ENCODE measurements at regions not wholly inside any gene's neighbourhood (a gene's known extent, or its start where the extent isn't known, plus 50 kb on each side); places are given as distances from the start of the nearest gene placed in this dataset.

- H3K79me2 ChIP-seq (ENCODE audit: control insufficient read depth, insufficient read depth, low read length, unreplicated experiment): no peaks in the 10 kb centered on the region
- no peaks in the 10 kb centered on the region for H3K36me3 ChIP-seq (ENCODE audit: insufficient read depth, low read length)
- no peak overlapping the region for H3K27ac ChIP-seq (ENCODE audit: low read depth, low read length)
- peaks cover 7% of the 10 kb centered on the region; the same call in 1 of the 2 replicates for H3K27me3 ChIP-seq (ENCODE audit: insufficient read depth, low read length)
- H3K4me3 ChIP-seq (ENCODE audit: low read depth, low read length): no peak overlapping the region
- no peak overlapping the region for H2AFZ ChIP-seq (ENCODE audit: low read length, unreplicated experiment)
- no peaks in the 10 kb centered on the region for H3K4me1 ChIP-seq (ENCODE audit: control insufficient read depth, insufficient read depth, low read length, unreplicated experiment)
Observed at GRCh38 chr1:38123356-38124135, 77.0 kb upstream of the POU3F1 start.

GRCh38 chr1:38121231-38121680 lies 74.7 kb upstream of the POU3F1 start:
- H3K4me3 ChIP-seq (ENCODE audit: low read depth, low read length): no peak overlapping the region

GRCh38 chr1:38120552-38121230 lies 74.1 kb upstream of the POU3F1 start:
- H3K36me3 ChIP-seq (ENCODE audit: insufficient read depth, low read length): no peaks in the 10 kb centered on the region
- H3K4me1 ChIP-seq (ENCODE audit: control insufficient read depth, insufficient read depth, low read length, unreplicated experiment): no peaks in the 10 kb centered on the region
- H3K27me3 ChIP-seq (ENCODE audit: insufficient read depth, low read length): peaks cover 8% of the 10 kb centered on the region; the same call in 1 of the 2 replicates
- H3K4me3 ChIP-seq (ENCODE audit: low read depth, low read length): no peak overlapping the region
- no peaks in the 10 kb centered on the region for H3K79me2 ChIP-seq (ENCODE audit: control insufficient read depth, insufficient read depth, low read length, unreplicated experiment)
- no peak overlapping the region for H3K27ac ChIP-seq (ENCODE audit: low read depth, low read length)
- H2AFZ ChIP-seq (ENCODE audit: low read length, unreplicated experiment): no peak overlapping the region

More at GRCh38 chr1:38121231-38121680, 74.7 kb upstream of the POU3F1 start:
- Histone ChIP-seq H3K27me3 (ENCODE audit: insufficient read depth, low read length) (peaks cover 8% of the 10 kb centered on the region; the same call in 1 of the 2 replicates), H3K4me1 (ENCODE audit: control insufficient read depth, insufficient read depth, low read length, unreplicated experiment) (no peaks in the 10 kb centered on the region), H2AFZ (ENCODE audit: low read length, unreplicated experiment) (no peak overlapping the region), H3K79me2 (ENCODE audit: control insufficient read depth, insufficient read depth, low read length, unreplicated experiment) (no peaks in the 10 kb centered on the region), H3K36me3 (ENCODE audit: insufficient read depth, low read length) (no peaks in the 10 kb centered on the region), H3K27ac (ENCODE audit: low read depth, low read length) (no peak overlapping the region)

GRCh38 chr1:38118976-38119375 lies 72.4 kb upstream of the POU3F1 start:
- Histone ChIP-seq H3K4me1 (ENCODE audit: control insufficient read depth, insufficient read depth, low read length, unreplicated experiment) (no peaks in the 10 kb centered on the region), H2AFZ (ENCODE audit: low read length, unreplicated experiment) (no peak overlapping the region), H3K79me2 (ENCODE audit: control insufficient read depth, insufficient read depth, low read length, unreplicated experiment) (no peaks in the 10 kb centered on the region)

GRCh38 chr1:38117444-38117887 lies 70.9 kb upstream of the POU3F1 start:
- no peak overlapping the region for H3K27ac ChIP-seq (ENCODE audit: low read depth, low read length)
- no peaks in the 10 kb centered on the region for H3K79me2 ChIP-seq (ENCODE audit: control insufficient read depth, insufficient read depth, low read length, unreplicated experiment)
- no peaks in the 10 kb centered on the region for H3K36me3 ChIP-seq (ENCODE audit: insufficient read depth, low read length)
- no peaks in the 10 kb centered on the region for H3K4me1 ChIP-seq (ENCODE audit: control insufficient read depth, insufficient read depth, low read length, unreplicated experiment)
- H2AFZ ChIP-seq (ENCODE audit: low read length, unreplicated experiment): no peak overlapping the region
- peaks cover 8% of the 10 kb centered on the region; the same call in 1 of the 2 replicates for H3K27me3 ChIP-seq (ENCODE audit: insufficient read depth, low read length)
- no peak overlapping the region for H3K4me3 ChIP-seq (ENCODE audit: low read depth, low read length)

More at GRCh38 chr1:38118976-38119375, 72.4 kb upstream of the POU3F1 start:
- Histone ChIP-seq H3K4me3 (ENCODE audit: low read depth, low read length) (no peak overlapping the region), H3K27ac (ENCODE audit: low read depth, low read length) (no peak overlapping the region), H3K27me3 (ENCODE audit: insufficient read depth, low read length) (peaks cover 8% of the 10 kb centered on the region; the same call in 1 of the 2 replicates), H3K36me3 (ENCODE audit: insufficient read depth, low read length) (no peaks in the 10 kb centered on the region)

- H3K36me3 ChIP-seq (ENCODE audit: insufficient read depth, low read length): no peaks in the 10 kb centered on the region
- H3K79me2 ChIP-seq (ENCODE audit: control insufficient read depth, insufficient read depth, low read length, unreplicated experiment): no peaks in the 10 kb centered on the region
- H3K4me1 ChIP-seq (ENCODE audit: control insufficient read depth, insufficient read depth, low read length, unreplicated experiment): no peaks in the 10 kb centered on the region
- H3K27ac ChIP-seq (ENCODE audit: low read depth, low read length): no peak overlapping the region
- no peak overlapping the region for H3K4me3 ChIP-seq (ENCODE audit: low read depth, low read length)
- peaks cover 8% of the 10 kb centered on the region; the same call in 1 of the 2 replicates for H3K27me3 ChIP-seq (ENCODE audit: insufficient read depth, low read length)
- H2AFZ ChIP-seq (ENCODE audit: low read length, unreplicated experiment): no peak overlapping the region
Observed at GRCh38 chr1:38115682-38116202, 69.1 kb upstream of the POU3F1 start.

- no peak overlapping the region for H3K4me3 ChIP-seq (ENCODE audit: low read depth, low read length)
Observed at GRCh38 chr1:38115226-38115625, 68.6 kb upstream of the POU3F1 start.

GRCh38 chr1:38114241-38115026 lies 67.8 kb upstream of the POU3F1 start:
- no peak overlapping the region for H3K27ac ChIP-seq (ENCODE audit: low read depth, low read length)
- peaks cover 8% of the 10 kb centered on the region; the same call in 1 of the 2 replicates for H3K27me3 ChIP-seq (ENCODE audit: insufficient read depth, low read length)
- H3K4me1 ChIP-seq (ENCODE audit: control insufficient read depth, insufficient read depth, low read length, unreplicated experiment): no peaks in the 10 kb centered on the region
- no peaks in the 10 kb centered on the region for H3K79me2 ChIP-seq (ENCODE audit: control insufficient read depth, insufficient read depth, low read length, unreplicated experiment)
- no peaks in the 10 kb centered on the region for H3K36me3 ChIP-seq (ENCODE audit: insufficient read depth, low read length)
- H3K4me3 ChIP-seq (ENCODE audit: low read depth, low read length): no peak overlapping the region
- no peak overlapping the region for H2AFZ ChIP-seq (ENCODE audit: low read length, unreplicated experiment)

More at GRCh38 chr1:38115226-38115625, 68.6 kb upstream of the POU3F1 start:
- H3K4me1 ChIP-seq (ENCODE audit: control insufficient read depth, insufficient read depth, low read length, unreplicated experiment): no peaks in the 10 kb centered on the region
- no peaks in the 10 kb centered on the region for H3K36me3 ChIP-seq (ENCODE audit: insufficient read depth, low read length)
- H3K79me2 ChIP-seq (ENCODE audit: control insufficient read depth, insufficient read depth, low read length, unreplicated experiment): no peaks in the 10 kb centered on the region
- H3K27ac ChIP-seq (ENCODE audit: low read depth, low read length): no peak overlapping the region
- peaks cover 8% of the 10 kb centered on the region; the same call in 1 of the 2 replicates for H3K27me3 ChIP-seq (ENCODE audit: insufficient read depth, low read length)
- no peak overlapping the region for H2AFZ ChIP-seq (ENCODE audit: low read length, unreplicated experiment)

- no peaks in the 10 kb centered on the region for H3K36me3 ChIP-seq (ENCODE audit: insufficient read depth, low read length)
- H3K27me3 ChIP-seq (ENCODE audit: insufficient read depth, low read length): 0 out of 2 replicates have a peak, but pooled peaks cover 6% of the 10 kb centered on the region
- H3K4me1 ChIP-seq (ENCODE audit: control insufficient read depth, insufficient read depth, low read length, unreplicated experiment): no peaks in the 10 kb centered on the region
- no peak overlapping the region for H3K27ac ChIP-seq (ENCODE audit: low read depth, low read length)
- H3K79me2 ChIP-seq (ENCODE audit: control insufficient read depth, insufficient read depth, low read length, unreplicated experiment): no peaks in the 10 kb centered on the region
- no peak overlapping the region for H2AFZ ChIP-seq (ENCODE audit: low read length, unreplicated experiment)
- no peak overlapping the region for H3K4me3 ChIP-seq (ENCODE audit: low read depth, low read length)
Observed at GRCh38 chr1:38113159-38113666, 66.6 kb upstream of the POU3F1 start.

GRCh38 chr1:38111589-38111988 lies 65.0 kb upstream of the POU3F1 start:
- Histone ChIP-seq H3K4me1 (ENCODE audit: control insufficient read depth, insufficient read depth, low read length, unreplicated experiment) (no peaks in the 10 kb centered on the region), H3K4me3 (ENCODE audit: low read depth, low read length) (no peak overlapping the region), H2AFZ (ENCODE audit: low read length, unreplicated experiment) (no peak overlapping the region)

More at GRCh38 chr1:38111589-38111988, 65.0 kb upstream of the POU3F1 start:
- no peak overlapping the region for H3K27ac ChIP-seq (ENCODE audit: low read depth, low read length)
- H3K27me3 ChIP-seq (ENCODE audit: insufficient read depth, low read length): 0 out of 2 replicates have a peak, but pooled peaks cover 6% of the 10 kb centered on the region
- no peaks in the 10 kb centered on the region for H3K79me2 ChIP-seq (ENCODE audit: control insufficient read depth, insufficient read depth, low read length, unreplicated experiment)
- H3K36me3 ChIP-seq (ENCODE audit: insufficient read depth, low read length): no peaks in the 10 kb centered on the region
